GM23248 (cell line): ENCODE measurements at regions not wholly inside any gene's neighbourhood (a gene's known extent, or its start where the extent isn't known, plus 50 kb on each side); places are given as distances from the start of the nearest gene placed in this dataset.

Source experiments
- EZH2 ChIP-seq: fragments of 200-600 bp; sonication (generic); IDR thresholded peaks from 2 replicates; pipeline ENCODE4 v1.6.1; 2018; ENCODE audit warnings: antibody characterized with exemption, mild to moderate bottlenecking; ENCODE audit not compliant: insufficient read depth, poor library complexity, severe bottlenecking
- EZH2phosphoT487 ChIP-seq: fragments of 200-600 bp; sonication (generic); IDR thresholded peaks from 2 replicates; pipeline ENCODE4 v1.6.1; 2018; ENCODE audit warnings: antibody characterized with exemption, moderate library complexity, mild to moderate bottlenecking, low read depth; ENCODE audit not compliant: insufficient read depth

- TF ChIP-seq EZH2phosphoT487 (no peak), EZH2 (no peak)
These were observed 124.4 kb upstream of the SLC5A12 start for GRCh38 chr11:26846227-26846626.
